ENCODE measurements at regions not wholly inside any gene's neighbourhood (a gene's known extent, or its start where the extent isn't known, plus 50 kb on each side); places are given as distances from the start of the nearest gene placed in this dataset.
A peak's percentile ranks its signal among the peaks of the same experiment; 100 is the strongest.

- Histone ChIP-seq H4K5ac (ENCODE audit: low read depth, low read length) (no peak overlapping the region), H3K4me1 (ENCODE audit: control insufficient read depth, insufficient read depth, low read length) (no peaks in the 10 kb centered on the region; the same call in 1 of the 2 replicates), H3K23ac (ENCODE audit: low read depth, low read length) (no peak overlapping the region), H3K9me3 (ENCODE audit: control insufficient read depth, insufficient read depth, low read length) (0 out of 2 replicates have a peak, but pooled peaks cover 2% of the 10 kb centered on the region), H3K27ac (ENCODE audit: insufficient read depth, low read length) (no peak overlapping the region), H2AFZ (replicated peaks; ENCODE audit: low read length, poor library complexity) (no peak overlapping the region), H4K20me1 (ENCODE audit: insufficient read depth, low read length) (no peaks in the 10 kb centered on the region), H3K36me3 (ENCODE audit: control insufficient read depth, insufficient read depth, low read length) (no peaks in the 10 kb centered on the region), H2BK120ac (ENCODE audit: low read depth, low read length) (no peak overlapping the region), H3K14ac (replicated peaks; ENCODE audit: low read depth, low read length) (no peak overlapping the region), H3K9ac (ENCODE audit: low read depth, low read length) (no peak overlapping the region), H4K91ac (ENCODE audit: insufficient read depth, low read depth, low read length) (no peak overlapping the region), H3K4ac (ENCODE audit: low read depth, low read length) (no peak overlapping the region), H3K9me1 (ENCODE audit: insufficient read depth, low read length) (no peaks in the 10 kb centered on the region), H2AK5ac (ENCODE audit: low read depth, low read length) (no peak overlapping the region), H4K8ac (ENCODE audit: low read depth in 2 of 2, low read length in 2 of 2) (no peak overlapping the region), H2AK9ac (replicated peaks; ENCODE audit: low read depth, low read length, poor library complexity) (no peak overlapping the region), H3K27me3 (ENCODE audit: control insufficient read depth, insufficient read depth, low read length) (peaks cover 64% of the 10 kb centered on the region), H3K56ac (ENCODE audit: extremely low read depth, insufficient read depth, low read length) (no peak overlapping the region), H2BK20ac (ENCODE audit: low read depth, low read length) (no peak overlapping the region), H3K4me3 (ENCODE audit: insufficient read depth, low read depth, low read length) (no peak overlapping the region), H3K4me2 (ENCODE audit: low read depth, low read length) (no peak overlapping the region), H2BK15ac (ENCODE audit: low read depth, low read length) (no peak overlapping the region), H2BK5ac (ENCODE audit: low read depth, low read length, poor library complexity, severe bottlenecking) (no peak overlapping the region), H3K18ac (ENCODE audit: low read depth, low read length) (no peak overlapping the region), H3K79me1 (ENCODE audit: low read depth in 1 of 2, low read length in 2 of 2) (no peaks in the 10 kb centered on the region)
- TF ChIP-seq NFE2L2 (IDR thresholded peaks at IDR 0.05; ENCODE audit: low read depth, low read length) = no peak
- TF ChIP-seq CHD1 (IDR thresholded peaks at IDR 0.05; ENCODE audit: low read depth, low read length) = no peak
- TF ChIP-seq POLR2A (IDR thresholded peaks at IDR 0.05; ENCODE audit: low read depth, low read length) = no peak
- TF ChIP-seq SMC3 (IDR thresholded peaks at IDR 0.05; ENCODE audit: low read depth, low read length) = no peak
- TF ChIP-seq RCOR1 (IDR thresholded peaks at IDR 0.05; ENCODE audit: insufficient replicate concordance, low read length) = no peak
- no peak for TF ChIP-seq MAFK (IDR thresholded peaks at IDR 0.05; ENCODE audit: low read depth, low read length)
- no peak for TF ChIP-seq MXI1 (IDR thresholded peaks at IDR 0.05; ENCODE audit: borderline replicate concordance, low read depth, low read length)
- TF ChIP-seq, protein P1, sequence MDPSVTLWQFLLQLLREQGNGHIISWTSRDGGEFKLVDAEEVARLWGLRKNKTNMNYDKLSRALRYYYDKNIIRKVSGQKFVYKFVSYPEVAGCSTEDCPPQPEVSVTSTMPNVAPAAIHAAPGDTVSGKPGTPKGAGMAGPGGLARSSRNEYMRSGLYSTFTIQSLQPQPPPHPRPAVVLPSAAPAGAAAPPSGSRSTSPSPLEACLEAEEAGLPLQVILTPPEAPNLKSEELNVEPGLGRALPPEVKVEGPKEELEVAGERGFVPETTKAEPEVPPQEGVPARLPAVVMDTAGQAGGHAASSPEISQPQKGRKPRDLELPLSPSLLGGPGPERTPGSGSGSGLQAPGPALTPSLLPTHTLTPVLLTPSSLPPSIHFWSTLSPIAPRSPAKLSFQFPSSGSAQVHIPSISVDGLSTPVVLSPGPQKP (IDR thresholded peaks at IDR 0.05; ENCODE audit: borderline replicate concordance, low read depth, low read length) = no peak
- TF ChIP-seq USF2 (IDR thresholded peaks at IDR 0.05; ENCODE audit: low read depth, low read length) = no peak
- no peak for TF ChIP-seq CEBPB (IDR thresholded peaks at IDR 0.05; ENCODE audit: low read depth, low read length)
- ATAC-seq (ENCODE audit: low read depth) (peak; percentile 44), DNase-seq (no peak)
- BruUV-seq (replicated peaks) = no TSS peak
- POLR2A ChIA-PET (ENCODE audit: unreplicated experiment) = no interaction called here
- dilution Hi-C loops (cut with HindIII; ENCODE audit: low sequenced_read_pairs, unreplicated experiment) (no loop called here), intact Hi-C loops (cut with micrococcal nuclease) (no loop called here), in situ Hi-C loops (cut with MboI; ENCODE audit: low sequenced_read_pairs) (no loop called here)
- CTCF ChIA-PET = no interaction called here
- 20% methylated on average over 2 of the region's 10 CpGs; no CpG with 5 or more reads in 1 of the 2 experiments for WGBS, 2 experiments (ENCODE audit: extremely low coverage in 2 of 2, insufficient read length in 1 of 2)
Observed at GRCh38 chr15:69595009-69595791, 142.6 kb downstream of the RPLP1 start.
